IPS-18a (cell line): ENCODE measurements at regions not wholly inside any gene's neighbourhood (a gene's known extent, or its start where the extent isn't known, plus 50 kb on each side); places are given as distances from the start of the nearest gene placed in this dataset.

Experiments
- H3K27ac ChIP-seq: one replicate; pipeline ENCODE4 v1.5.1; 2013; ENCODE audit warnings: low read length
- H3K27me3 ChIP-seq: one replicate; pipeline ENCODE4 v1.6.1; 2013; ENCODE audit warnings: mild to moderate bottlenecking, low read length; ENCODE audit not compliant: control insufficient read depth, insufficient read depth
- H3K36me3 ChIP-seq: one replicate; pipeline ENCODE4 v1.6.1; 2013; ENCODE audit warnings: low read depth, low read length; ENCODE audit not compliant: control insufficient read depth
- H3K4me1 ChIP-seq: one replicate; pipeline ENCODE4 v1.6.1; 2013; ENCODE audit warnings: low read depth, low read length; ENCODE audit not compliant: control insufficient read depth
- H3K4me3 ChIP-seq: one replicate; pipeline ENCODE4 v1.5.1; 2013; ENCODE audit warnings: low read length
- H3K9ac ChIP-seq: one replicate; pipeline ENCODE4 v1.6.1; 2013; ENCODE audit warnings: mild to moderate bottlenecking, low read length, moderate library complexity
- H3K9me3 ChIP-seq: one replicate; pipeline ENCODE4 v1.6.1; 2013; ENCODE audit warnings: low read depth, low read length; ENCODE audit not compliant: control insufficient read depth

DNA sequence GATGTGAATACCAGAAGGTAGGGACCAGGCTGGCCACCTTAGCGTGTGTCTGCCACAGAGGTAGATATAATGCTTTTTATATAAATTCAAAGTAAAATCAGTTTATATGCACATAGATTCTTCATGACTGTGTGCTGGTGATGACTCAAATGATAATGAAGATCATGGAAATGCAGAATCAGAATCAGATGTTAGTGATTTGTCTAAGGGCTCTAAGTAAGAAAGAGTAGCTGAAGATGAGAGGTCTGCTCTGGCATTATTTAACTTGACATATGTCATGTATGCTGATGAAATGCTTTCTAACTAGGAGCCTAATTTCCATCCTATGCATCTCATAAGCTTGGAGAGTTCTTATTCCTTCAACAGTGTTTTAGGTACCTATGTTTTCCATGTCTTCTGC lies 50.3 kb upstream of the DPH6 start:
- H3K9ac ChIP-seq, result no peak overlapping the region
- H3K27me3 ChIP-seq, result no peaks in the 10 kb centered on the region
- H3K9me3 ChIP-seq, result no peaks in the 10 kb centered on the region
- H3K36me3 ChIP-seq, result no peaks in the 10 kb centered on the region
- H3K27ac ChIP-seq, result no peak overlapping the region
- H3K4me3 ChIP-seq, result no peak overlapping the region
- H3K4me1 ChIP-seq, result no peaks in the 10 kb centered on the region

DNA sequence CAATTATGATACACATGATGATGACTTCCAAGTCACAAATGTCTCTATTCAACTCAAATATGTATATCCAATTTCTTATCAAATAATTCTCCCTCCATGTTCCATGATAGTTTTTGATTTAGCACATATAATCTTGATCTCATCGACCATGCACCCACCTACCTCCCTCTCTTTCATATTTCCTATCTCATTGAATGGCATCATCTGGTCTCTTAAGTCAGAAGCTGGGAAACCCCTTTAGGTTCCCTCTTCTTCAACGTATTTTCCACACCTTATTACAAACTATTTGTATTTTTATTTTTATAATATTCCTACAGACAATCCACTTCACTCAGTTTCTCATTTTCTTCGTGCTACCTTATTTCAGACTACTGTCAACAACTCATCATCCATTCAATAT lies 56.9 kb upstream of the DPH6 start:
- Histone ChIP-seq H3K4me1 (no peaks in the 10 kb centered on the region), H3K4me3 (no peak overlapping the region), H3K9ac (no peak overlapping the region), H3K27me3 (no peaks in the 10 kb centered on the region), H3K9me3 (no peaks in the 10 kb centered on the region), H3K27ac (no peak overlapping the region), H3K36me3 (no peaks in the 10 kb centered on the region)

DNA sequence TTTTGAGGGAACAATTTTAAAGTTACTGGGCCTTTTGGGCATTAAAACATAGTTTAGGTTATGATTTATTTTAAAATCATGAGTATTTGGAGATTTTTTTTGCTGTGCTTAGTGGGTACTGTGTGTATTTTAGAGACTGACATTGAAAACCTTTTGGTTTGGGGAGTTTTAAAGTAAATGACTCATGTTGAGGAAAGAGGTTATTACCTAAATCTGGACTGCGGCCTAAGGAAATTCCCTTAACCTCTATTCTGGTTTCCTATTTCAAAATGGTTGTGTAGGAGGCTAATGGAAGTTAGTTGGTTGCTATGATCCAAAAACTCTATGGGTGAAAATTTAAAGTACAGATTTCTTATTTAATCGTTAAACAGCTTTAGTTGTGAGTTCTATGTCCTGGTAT lies 57.3 kb upstream of the DPH6 start:
- no peak overlapping the region for H3K9ac ChIP-seq
- H3K27ac ChIP-seq, result no peak overlapping the region
- H3K27me3 ChIP-seq, result no peaks in the 10 kb centered on the region
- H3K36me3 ChIP-seq, result no peaks in the 10 kb centered on the region
- H3K4me3 ChIP-seq, result no peak overlapping the region
- no peaks in the 10 kb centered on the region for H3K9me3 ChIP-seq
- H3K4me1 ChIP-seq, result no peaks in the 10 kb centered on the region

DNA sequence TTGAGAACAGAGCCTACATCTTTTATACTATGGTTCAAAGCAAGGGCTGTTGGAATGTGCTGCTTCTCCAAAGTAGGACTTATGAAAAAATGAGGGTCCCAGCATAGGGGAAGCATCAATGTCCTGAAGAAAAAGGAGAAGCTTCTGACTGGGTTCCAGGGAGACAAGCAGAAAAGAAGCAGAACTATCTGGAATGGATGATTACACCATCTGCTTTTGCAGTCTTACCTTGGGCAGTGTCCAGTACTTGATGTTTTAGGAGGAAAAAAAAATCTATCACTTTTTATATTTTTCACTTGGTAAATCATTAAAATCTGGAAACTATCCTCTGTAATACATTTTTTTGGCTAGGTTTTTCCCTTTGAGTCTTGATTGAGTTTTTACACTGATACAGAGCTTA lies 57.9 kb upstream of the DPH6 start:
- no peaks in the 10 kb centered on the region for H3K27me3 ChIP-seq
- H3K4me3 ChIP-seq, result no peak overlapping the region
- H3K27ac ChIP-seq, result no peak overlapping the region
- no peak overlapping the region for H3K9ac ChIP-seq
- no peaks in the 10 kb centered on the region for H3K36me3 ChIP-seq
- no peaks in the 10 kb centered on the region for H3K4me1 ChIP-seq
- H3K9me3 ChIP-seq, result no peaks in the 10 kb centered on the region

DNA sequence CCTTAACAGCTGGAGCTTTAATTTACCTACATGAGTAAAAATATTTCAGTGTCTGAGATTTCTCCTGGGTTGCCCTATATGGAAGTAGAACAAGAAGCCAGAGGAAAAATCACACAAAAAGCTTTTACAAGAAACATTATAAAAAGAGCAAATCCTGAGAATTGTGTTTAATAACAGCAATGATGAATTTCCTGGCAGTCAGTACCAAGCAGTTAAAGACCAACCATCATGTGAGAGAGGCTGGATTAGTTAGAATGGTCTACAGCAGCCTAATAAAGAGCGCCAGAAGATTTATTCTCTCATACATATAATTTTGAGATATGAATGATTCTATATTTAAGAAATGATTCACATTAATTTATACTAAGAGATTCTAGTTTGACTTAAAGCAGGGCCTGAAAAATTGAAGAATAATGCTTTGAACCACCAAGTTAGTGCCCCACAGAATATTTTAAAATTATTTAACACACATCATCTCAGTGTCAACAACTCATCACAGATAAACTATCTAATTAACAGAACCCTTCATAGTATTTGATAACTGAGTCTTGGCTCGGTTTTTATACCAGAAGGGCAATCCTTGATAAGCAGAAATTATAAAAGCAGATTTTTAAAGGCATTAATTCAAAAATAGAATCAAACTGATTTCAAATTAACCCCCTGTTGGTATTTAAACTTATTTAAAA lies 59.9 kb upstream of the DPH6 start:
- H3K36me3 ChIP-seq, result no peaks in the 10 kb centered on the region
- no peak overlapping the region for H3K9ac ChIP-seq
- no peaks in the 10 kb centered on the region for H3K4me1 ChIP-seq
- H3K4me3 ChIP-seq, result no peak overlapping the region
- H3K9me3 ChIP-seq, result no peaks in the 10 kb centered on the region
- H3K27me3 ChIP-seq, result no peaks in the 10 kb centered on the region
- H3K27ac ChIP-seq, result no peak overlapping the region

DNA sequence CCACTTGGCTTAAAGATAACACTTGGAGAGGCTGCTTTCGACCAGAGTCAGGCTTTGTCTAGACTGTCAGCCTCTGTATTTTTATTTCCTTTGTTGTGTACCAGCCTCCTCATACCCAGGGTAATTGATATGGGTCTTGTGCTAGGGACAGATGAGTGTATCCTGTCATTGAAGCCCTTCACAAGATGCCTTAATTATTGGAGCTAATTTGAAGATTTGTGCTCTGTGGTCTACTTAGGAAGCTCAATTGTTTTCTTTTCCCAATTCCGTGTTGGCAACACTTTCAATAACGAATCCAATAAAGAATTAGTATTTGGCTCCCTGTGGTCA lies 60.5 kb upstream of the DPH6 start:
- no peak overlapping the region for H3K4me3 ChIP-seq
- no peaks in the 10 kb centered on the region for H3K9me3 ChIP-seq
- H3K27me3 ChIP-seq, result no peaks in the 10 kb centered on the region
- H3K36me3 ChIP-seq, result no peaks in the 10 kb centered on the region
- H3K4me1 ChIP-seq, result no peaks in the 10 kb centered on the region
- no peak overlapping the region for H3K9ac ChIP-seq
- H3K27ac ChIP-seq, result no peak overlapping the region

DNA sequence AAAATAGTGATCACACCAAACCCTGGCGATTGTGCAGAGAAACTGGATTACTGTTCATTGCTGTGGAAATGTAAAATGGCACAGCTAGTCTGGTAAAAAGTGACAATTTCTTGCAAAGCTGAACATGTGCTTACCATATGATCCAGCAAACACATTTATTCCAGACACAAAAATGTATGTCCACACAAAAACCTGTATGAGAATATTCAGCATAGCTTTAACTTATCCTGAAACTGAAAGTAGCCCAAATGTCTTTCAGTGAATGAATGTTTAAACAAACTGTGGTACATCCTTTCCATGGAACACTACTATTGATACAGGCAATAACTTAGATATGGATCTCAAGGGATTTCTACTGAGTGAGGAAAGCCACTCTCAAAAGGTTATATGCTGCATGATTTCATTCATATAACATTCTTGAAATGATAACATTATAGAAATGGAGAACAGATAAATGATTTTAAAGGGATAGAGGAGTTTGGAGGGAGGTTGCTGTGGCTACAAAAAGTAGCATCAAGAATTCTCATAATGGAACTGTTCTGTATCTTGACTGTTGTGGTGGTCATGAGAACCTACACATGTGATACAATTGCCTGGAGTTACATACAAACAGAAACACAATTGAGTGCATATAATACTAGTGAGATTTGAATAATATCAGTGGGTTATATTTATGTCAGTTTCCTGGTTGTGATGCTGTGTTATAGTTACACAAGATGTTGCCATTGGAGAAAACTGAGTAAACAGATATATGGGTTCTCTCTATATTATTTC lies 70.7 kb upstream of the DPH6 start:
- Histone ChIP-seq H3K4me3 (no peak overlapping the region), H3K9ac (no peak overlapping the region), H3K36me3 (no peaks in the 10 kb centered on the region), H3K9me3 (no peaks in the 10 kb centered on the region), H3K27me3 (no peaks in the 10 kb centered on the region), H3K27ac (no peak overlapping the region), H3K4me1 (no peaks in the 10 kb centered on the region)

DNA sequence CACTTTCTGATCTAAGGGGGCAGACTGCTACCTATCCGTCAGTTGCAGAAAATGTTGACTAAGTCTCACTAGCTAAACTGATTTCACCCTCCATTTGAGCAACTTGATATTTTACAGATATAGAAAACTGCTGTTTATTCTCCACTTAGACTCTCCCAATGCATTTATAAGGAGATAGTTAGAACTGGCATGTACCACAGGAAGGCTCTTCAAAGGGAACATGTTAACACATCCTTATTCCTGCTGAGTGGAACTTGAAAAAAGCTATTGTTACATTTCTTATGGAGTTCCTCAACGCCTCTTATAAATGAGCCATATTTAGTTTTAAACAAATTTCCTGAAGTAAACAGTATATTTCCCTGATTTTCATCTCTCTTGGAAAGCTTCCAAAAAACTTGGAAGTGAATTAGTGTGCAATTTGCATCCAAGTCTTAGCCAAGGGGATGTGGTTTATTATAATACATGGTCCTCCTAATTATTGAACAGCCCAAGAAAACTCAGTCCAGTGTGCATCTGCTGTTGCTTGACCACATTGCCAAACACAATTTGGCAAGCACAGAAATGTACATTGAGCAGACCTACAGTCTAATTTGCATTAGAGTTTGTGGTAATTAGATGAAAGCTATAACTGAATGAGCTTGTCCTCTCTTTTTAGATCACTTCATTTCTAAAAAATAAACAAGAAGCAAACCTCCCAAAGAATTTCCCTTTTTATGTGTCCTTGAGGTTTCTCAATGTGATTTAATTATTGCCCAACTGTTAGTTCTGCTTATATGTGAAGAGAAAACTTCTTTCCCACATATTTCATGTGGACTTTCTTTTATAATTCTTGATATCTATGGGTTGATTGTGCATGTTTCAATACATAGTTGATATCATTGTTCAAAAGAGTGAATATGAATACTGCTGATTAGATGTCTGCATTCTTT lies 72.6 kb upstream of the DPH6 start:
- no peaks in the 10 kb centered on the region for H3K4me1 ChIP-seq
- no peaks in the 10 kb centered on the region for H3K9me3 ChIP-seq

DNA sequence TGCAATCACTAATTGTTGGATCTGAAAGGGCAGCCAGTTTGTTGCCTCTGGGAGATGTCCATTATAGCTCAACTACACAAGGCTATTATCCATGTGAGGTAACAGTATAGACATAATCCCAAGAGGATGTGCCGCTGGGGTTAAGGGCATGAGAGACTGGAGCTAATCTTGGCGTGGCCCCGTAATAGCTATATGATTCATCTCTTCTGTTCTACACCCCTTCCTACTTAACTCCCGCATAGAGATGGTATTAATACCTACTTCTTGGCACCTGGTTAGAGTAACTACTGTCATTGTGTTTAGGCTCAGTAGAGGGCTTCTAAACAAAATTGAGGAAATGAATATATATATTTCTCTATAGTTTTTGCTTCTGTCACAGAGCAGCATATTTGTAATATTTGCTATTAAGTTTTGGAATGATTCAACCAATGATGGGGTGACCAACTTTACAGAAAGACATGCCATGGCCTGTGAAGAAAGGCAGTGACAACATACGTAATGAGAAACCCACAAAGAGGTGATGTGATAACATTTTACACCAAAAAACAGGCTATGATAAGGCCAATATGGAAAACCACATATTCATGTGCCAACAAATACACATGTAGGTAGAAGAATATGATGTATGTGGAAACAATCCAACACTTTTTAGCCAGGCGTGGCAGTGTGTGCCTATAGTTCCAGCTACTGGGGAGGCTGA lies 76.8 kb upstream of the DPH6 start:
- Histone ChIP-seq H3K9me3 (no peaks in the 10 kb centered on the region), H3K4me1 (peaks cover 5% of the 10 kb centered on the region), H3K9ac (no peak overlapping the region), H3K4me3 (no peak overlapping the region), H3K36me3 (no peaks in the 10 kb centered on the region), H3K27ac (no peak overlapping the region), H3K27me3 (no peaks in the 10 kb centered on the region)

More for the DNA sequence above, 72.6 kb upstream of the DPH6 start:
- Histone ChIP-seq H3K27me3 (no peaks in the 10 kb centered on the region), H3K9ac (no peak overlapping the region), H3K4me3 (no peak overlapping the region), H3K27ac (no peak overlapping the region), H3K36me3 (no peaks in the 10 kb centered on the region)

DNA sequence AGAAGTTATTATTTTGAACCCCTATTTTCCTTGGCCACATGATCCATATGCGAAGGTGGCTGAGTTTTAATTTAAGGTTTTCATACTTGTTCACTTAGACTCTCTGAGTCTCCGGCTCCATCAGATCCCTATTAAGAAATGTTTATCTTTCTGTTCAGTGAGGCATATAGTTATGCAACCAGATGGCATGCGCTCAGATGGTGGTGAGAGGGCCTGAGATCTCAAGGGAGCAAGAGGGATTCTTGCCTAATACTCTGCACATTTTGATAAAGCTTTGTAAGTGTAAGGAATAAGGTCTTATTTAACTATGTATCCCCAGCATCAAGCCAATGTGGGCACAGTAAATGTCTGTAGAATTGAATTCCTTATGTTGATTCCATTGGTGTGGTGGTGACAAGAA lies 78.9 kb upstream of the DPH6 start:
- H3K4me1 ChIP-seq, result peaks cover 5% of the 10 kb centered on the region
- H3K9me3 ChIP-seq, result no peaks in the 10 kb centered on the region
- H3K27me3 ChIP-seq, result no peaks in the 10 kb centered on the region
- H3K27ac ChIP-seq, result no peak overlapping the region
- H3K9ac ChIP-seq, result no peak overlapping the region
- no peak overlapping the region for H3K4me3 ChIP-seq
- H3K36me3 ChIP-seq, result no peaks in the 10 kb centered on the region
